Cardiac muscle cell (in vitro differentiated cells and primary cell): ENCODE measurements at regions not wholly inside any gene's neighbourhood (a gene's known extent, or its start where the extent isn't known, plus 50 kb on each side); places are given as distances from the start of the nearest gene placed in this dataset.

Experiments used
- DNase-seq, 2 donors: peaks; one replicate each; pipeline versions ENCODE4 v3.0.0 to v3.0.0-alpha.2; 2010 to 2017; ENCODE audit warnings: low read depth in 1 of 2, low spot score in 1 of 2
- H3K27ac ChIP-seq: fragments of 200-600 bp; sonication (generic); 2 replicates; pipeline ENCODE4 v1.5.1; 2016
- H3K27me3 ChIP-seq: fragments of 200-600 bp; sonication (generic); 2 replicates; pipeline ENCODE4 v1.6.0; 2016; ENCODE audit warnings: control low read depth
- H3K36me3 ChIP-seq: fragments of 200-600 bp; sonication (generic); 2 replicates; pipeline ENCODE4 v1.5.1; 2016; ENCODE audit warnings: control low read depth
- H3K4me1 ChIP-seq: fragments of 200-600 bp; sonication (generic); 2 replicates; pipeline ENCODE4 v1.8.1; 2017; ENCODE audit warnings: low read depth, mild to moderate bottlenecking, mixed run types
- H3K4me3 ChIP-seq: fragments of 200-600 bp; sonication (generic); 2 replicates; pipeline ENCODE4 v1.5.1; 2016; ENCODE audit warnings: mild to moderate bottlenecking
- H3K9me3 ChIP-seq: fragments of 200-600 bp; sonication (generic); 2 replicates; pipeline ENCODE4 v1.5.1; 2017; ENCODE audit warnings: low read depth, mild to moderate bottlenecking, control low read depth
- TF ChIP-seq, protein P1 (sequence below): IDR thresholded peaks from 2 replicates; pipeline ENCODE4 v1.5.1; 2012; ENCODE audit warnings: low read depth, mild to moderate bottlenecking, low read length

DNA sequence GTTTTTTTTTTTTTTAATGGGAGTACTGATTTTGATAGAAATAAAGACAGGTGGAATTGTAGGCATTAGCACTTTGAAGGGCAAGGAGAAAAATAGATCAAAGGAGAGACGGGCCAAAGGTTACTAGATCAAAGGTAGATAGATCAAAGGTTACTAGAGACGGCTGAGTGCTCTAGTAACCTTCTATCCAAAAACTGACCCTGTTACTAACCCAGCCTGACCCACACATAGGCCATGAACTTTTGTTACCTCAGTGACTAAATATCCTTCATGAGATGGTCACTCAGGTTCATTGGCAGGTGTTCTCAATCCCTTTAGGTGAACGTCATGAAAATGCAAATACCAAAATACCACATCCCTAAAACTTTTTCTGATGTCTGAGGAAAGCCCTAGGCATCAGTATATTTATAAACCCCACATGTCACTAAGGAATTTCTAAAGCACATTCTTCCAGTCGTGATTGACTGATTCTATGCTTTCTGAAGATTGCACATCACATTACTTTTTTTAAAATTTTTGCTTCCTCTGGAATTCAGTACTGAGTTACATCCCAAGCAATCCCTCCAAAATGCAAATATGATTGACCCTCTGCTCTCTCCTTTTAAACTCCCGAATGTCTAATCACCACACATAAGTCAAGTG, 772.7 kb downstream of the BRINP1 start:
- Histone ChIP-seq H3K4me1 (peaks cover 14% of the 10 kb centered on the region), H3K36me3 (no peaks in the 10 kb centered on the region), H3K9me3 (no peaks in the 10 kb centered on the region), H3K27ac (no peak overlapping the region), H3K27me3 (no peaks in the 10 kb centered on the region), H3K4me3 (no peak overlapping the region)
- TF ChIP-seq, protein P1, sequence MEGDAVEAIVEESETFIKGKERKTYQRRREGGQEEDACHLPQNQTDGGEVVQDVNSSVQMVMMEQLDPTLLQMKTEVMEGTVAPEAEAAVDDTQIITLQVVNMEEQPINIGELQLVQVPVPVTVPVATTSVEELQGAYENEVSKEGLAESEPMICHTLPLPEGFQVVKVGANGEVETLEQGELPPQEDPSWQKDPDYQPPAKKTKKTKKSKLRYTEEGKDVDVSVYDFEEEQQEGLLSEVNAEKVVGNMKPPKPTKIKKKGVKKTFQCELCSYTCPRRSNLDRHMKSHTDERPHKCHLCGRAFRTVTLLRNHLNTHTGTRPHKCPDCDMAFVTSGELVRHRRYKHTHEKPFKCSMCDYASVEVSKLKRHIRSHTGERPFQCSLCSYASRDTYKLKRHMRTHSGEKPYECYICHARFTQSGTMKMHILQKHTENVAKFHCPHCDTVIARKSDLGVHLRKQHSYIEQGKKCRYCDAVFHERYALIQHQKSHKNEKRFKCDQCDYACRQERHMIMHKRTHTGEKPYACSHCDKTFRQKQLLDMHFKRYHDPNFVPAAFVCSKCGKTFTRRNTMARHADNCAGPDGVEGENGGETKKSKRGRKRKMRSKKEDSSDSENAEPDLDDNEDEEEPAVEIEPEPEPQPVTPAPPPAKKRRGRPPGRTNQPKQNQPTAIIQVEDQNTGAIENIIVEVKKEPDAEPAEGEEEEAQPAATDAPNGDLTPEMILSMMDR, result no peak
- no peak for DNase-seq

DNA sequence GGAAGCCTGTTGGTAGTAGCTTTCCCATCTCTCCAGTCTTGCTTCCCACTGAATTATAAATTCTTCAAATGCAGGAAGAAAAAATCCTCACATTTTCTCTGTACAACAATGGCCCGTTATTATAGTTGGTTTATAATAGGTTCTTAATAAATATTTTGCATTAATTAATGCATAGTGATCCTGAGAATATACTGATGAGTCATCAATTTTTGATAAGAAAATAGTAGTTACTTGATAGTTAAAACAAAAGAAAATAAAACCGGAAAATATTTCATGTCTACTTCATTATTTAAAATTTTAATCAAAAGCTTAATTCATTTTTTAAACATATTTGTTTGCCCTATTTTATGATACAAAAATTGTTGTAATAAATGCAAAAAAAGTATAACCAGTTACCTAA, 762.6 kb downstream of the BRINP1 start:
- TF ChIP-seq, protein P1, result no peak
- Histone ChIP-seq H3K4me3 (no peak overlapping the region), H3K27ac (no peak overlapping the region), H3K36me3 (no peaks in the 10 kb centered on the region), H3K4me1 (no peaks in the 10 kb centered on the region), H3K27me3 (no peaks in the 10 kb centered on the region), H3K9me3 (no peaks in the 10 kb centered on the region)
- no peak for DNase-seq

DNA sequence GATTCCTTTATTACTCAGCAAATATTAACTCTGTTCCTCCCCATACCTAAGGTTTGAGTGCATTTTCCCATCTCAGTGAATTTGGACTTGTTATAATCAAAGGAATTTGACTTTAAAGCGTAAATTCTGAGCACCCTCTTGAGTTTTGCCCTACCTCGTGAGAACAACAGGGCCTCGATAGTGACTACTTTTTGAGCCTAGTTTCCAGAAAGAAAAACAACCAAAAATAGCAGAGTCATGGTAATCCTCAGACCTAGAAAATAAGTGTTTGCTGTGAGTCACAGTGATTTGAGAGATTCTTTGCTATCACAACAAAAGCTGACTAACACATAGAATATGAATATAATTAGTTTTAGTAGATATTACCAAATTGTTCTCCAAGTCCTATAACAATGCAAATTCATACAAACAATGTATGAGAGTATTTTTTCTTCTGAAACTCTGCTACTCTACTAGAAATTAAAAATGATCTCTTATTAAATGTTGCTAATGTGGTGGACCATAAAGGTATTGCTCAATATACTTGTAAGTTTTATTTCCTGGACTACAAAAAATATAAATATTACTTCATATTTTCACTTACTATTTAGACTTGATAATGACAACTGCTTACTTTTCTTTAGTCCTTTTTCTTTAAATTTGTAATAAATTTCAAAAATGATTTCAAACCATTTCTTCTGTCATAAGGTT, 759.7 kb downstream of the BRINP1 start:
- no peak overlapping the region for H3K4me3 ChIP-seq
- H3K4me1 ChIP-seq, result no peaks in the 10 kb centered on the region
- TF ChIP-seq, protein P1, result no peak
- H3K27ac ChIP-seq, result no peak overlapping the region
- H3K27me3 ChIP-seq, result no peaks in the 10 kb centered on the region
- no peaks in the 10 kb centered on the region for H3K9me3 ChIP-seq
- no peaks in the 10 kb centered on the region for H3K36me3 ChIP-seq
- peak in 1 of 2 donors; percentile 1 for DNase-seq

DNA sequence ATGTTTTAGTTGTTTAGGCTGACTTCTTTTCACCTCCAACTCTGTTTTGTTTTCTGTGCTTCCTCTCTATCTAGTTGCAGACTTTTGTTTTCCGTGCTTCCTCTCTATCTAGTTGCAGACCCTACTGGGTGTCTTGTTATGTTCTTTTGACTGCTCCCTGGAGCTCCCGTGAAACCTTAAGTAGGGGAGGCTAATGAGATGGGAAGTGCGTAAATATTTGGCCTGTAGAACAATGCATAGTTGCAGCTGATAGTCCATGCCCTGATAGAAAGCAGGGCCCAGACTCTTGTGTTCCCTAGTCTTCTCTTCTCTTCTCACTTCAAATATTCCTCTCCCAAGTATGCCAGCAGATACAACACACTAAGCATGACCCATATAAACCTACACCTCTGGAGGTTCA, 757.0 kb downstream of the BRINP1 start:
- TF ChIP-seq, protein P1, result no peak
- H3K36me3 ChIP-seq, result no peaks in the 10 kb centered on the region
- no peak overlapping the region for H3K27ac ChIP-seq
- H3K4me3 ChIP-seq, result no peak overlapping the region
- H3K4me1 ChIP-seq, result no peaks in the 10 kb centered on the region
- no peaks in the 10 kb centered on the region for H3K9me3 ChIP-seq
- DNase-seq, result no peak
- H3K27me3 ChIP-seq, result no peaks in the 10 kb centered on the region

DNA sequence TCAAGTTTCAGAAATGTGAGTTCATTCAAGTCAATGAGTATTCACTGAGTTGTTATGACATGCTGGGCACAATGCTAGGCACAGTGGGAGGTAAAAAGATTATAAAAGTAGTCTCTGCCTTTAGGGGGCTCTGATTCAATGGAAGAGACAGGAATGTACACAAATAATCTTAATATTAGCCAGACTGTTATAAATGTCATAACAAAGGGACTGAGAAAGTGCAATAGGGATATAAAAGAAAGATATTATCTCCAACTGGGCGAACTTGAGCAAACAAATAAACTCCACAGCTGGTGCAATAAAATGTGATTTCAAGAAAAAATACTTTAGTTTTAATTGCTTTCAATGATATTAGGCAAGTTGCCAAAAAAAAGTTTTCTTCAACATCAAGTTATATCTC, 755.2 kb downstream of the BRINP1 start:
- TF ChIP-seq, protein P1, result no peak
- Histone ChIP-seq H3K4me3 (no peak overlapping the region), H3K36me3 (no peaks in the 10 kb centered on the region), H3K4me1 (no peaks in the 10 kb centered on the region), H3K9me3 (no peaks in the 10 kb centered on the region), H3K27ac (no peak overlapping the region), H3K27me3 (no peaks in the 10 kb centered on the region)
- no peak for DNase-seq
